ENCODE measurements at regions not wholly inside any gene's neighbourhood (a gene's known extent, or its start where the extent isn't known, plus 50 kb on each side); places are given as distances from the start of the nearest gene placed in this dataset.
A peak's percentile ranks its signal among the peaks of the same experiment; 100 is the strongest.

DNA sequence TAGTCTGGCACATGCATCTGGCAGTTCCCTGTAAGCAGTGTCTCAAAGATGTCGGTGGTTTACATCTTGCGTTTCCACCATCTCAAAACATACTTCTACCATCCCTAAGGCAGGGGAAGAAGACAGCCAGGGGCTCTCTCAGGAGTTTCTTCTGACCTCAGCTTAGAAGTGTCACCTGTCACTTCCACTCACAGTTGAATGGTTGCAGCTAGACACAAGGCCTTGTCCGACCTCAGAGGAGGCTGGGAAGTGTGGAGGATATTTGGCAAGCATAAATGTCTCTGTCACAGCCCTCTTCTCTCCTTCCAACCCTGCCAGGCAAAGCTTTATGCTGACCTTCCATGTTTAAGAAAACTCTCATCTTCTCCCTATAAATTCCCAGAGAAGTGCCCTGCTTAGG is 193.3 kb downstream of the HERPUD2 start:
- DNase-seq (ENCODE audit: low read depth) = no peak

DNA sequence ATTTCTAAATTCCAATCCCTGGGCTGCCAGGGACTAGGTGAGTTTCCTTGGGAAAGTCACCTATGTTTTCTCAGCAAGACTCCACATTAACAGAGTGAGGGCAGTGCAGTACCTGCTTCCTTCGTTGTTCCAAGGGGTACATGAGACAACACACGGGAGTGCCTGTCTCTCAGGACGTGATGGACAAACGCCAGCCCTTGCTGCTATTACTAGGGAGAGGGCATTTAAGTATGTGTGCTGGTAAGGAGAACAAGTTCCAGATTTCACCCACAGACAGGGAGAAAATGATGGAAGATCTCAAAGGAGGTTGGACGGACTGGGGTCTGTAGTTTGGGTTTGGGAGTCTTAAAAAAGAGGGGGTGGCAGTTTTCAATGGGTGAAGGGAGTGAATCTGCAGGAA is 195.7 kb downstream of the HERPUD2 start:
- no peak for DNase-seq (ENCODE audit: low read depth)

DNA sequence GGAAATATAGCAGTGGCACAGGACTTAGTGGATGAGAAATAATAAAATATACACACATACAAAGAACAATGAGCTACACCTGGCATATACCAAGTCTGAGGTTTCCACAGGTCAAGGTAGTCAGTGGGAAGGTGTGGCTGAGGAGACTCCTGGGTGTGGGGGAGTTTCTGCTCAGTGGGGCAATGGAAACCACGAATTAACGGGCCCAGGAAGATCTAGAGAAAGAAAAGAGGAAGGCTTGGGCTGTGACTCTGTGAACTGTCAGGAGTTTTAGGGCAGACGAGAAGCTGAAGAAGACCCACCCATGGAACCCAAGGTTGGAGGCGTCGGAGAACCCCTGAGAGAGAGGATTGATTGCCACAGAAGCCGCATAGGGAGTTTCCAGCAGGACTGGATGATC is 196.5 kb downstream of the HERPUD2 start:
- DNase-seq (ENCODE audit: low read depth) = no peak

DNA sequence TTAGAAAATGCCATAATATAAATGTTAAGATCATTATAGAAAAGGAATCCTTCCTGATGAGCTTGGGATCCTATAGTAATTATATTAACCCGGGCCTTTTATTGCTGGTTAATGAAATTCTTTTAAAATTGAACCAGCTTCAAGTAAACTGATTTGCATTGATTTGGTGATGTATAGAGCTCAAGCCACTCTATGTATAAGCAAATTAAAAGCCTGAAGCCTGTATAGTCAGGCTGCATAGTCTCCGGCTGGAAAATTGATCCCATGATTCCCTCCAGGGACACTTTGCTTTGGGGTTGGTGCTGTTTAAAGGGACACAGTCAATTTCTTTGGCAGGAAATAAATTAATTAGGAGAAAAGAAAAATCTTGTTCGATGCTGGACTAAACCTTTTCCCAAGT is 199.1 kb downstream of the HERPUD2 start:
- DNase-seq (ENCODE audit: low read depth) = no peak

DNA sequence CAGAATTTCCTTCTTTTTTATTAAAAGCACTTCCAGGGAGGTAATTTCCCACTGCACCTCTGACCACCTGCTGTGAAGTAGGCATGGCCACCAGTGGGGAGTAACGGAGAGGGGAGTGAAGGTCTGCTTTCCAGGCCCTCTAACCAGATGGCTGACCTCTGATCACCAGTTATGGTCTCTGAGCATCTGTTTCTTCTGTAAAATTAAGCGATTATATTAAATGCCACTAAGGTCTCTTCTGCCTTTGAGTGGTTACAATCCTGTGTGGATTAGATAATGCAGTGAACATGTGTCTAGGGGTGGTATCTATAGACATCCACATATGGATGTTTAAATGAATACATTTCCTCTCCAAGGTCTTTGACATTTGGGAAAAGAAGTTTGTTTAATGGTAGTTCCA is 199.6 kb downstream of the HERPUD2 start:
- DNase-seq (ENCODE audit: low read depth) = no peak

DNA sequence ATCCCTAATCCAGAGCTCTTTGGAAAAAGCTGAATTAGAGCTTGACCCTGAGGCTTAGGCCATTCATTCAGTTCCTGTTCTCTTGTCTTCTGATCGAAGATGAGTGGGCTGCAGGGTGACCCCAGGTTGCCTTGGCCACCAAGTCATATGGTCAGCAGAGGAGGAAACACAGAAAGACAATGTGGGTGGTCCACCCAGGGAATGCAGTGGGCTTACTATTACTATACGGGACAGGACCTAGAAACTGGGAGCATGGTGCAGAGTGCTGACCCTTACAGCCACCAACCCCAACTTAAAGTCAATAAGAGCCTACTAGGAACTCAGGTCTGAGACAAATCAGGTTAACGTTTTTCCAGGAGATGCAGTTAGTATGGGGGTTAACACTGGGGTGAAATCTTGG is 200.5 kb downstream of the HERPUD2 start:
- no peak for DNase-seq (ENCODE audit: low read depth)

DNA sequence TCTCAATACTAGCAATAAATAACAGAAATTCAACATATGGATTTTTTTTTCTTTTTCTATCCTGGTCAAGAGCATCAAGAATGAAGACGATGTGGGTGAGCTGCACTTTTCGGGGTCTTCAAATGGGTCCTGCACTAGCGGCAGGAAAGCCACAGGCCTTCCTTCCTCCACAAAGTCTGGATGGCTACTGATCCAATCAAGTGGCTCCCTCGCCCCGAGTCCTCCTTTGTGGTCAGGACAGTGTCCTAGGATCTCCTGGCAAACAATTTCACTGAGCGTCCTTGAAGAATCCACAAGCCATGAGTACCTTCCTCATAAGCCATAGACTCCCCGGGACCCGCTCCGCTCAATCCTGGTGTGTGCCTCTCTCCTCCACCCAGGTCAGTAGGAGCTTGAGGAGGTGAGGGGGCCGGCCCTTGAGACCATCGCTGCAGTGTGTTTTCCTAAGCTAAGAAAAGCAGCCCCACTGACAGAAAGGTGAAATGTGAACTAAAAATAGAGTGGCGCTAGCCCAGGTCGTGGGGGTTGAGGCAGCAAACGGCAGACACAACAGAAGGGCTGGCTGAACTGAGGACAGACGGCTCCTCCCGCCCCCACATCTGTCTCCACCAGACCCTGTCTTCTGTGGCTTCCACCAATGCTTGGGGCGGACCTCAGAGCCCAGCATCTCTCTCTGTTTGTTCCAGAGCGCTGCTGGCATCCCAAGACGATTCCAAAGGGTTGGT is 202.3 kb downstream of the HERPUD2 start:
- no peak for DNase-seq (ENCODE audit: low read depth)

DNA sequence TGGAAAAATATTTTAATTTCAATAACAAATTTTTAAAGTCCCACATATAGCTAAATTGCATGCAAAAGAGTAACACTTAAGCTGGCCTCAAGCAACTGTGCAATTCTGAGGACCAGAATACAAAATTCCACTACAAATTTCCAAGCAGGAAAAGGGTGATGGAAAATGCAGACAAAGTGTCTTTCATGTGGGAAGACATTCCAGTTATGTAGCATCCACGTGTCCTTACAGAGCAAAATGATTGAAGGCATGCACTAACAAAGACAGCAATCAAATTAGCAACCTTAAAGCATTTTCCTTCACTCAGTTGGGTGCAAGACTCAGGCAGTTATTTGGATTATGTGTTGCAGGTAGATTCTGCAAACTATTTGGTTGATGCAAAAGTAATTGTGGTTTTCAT is 203.7 kb downstream of the HERPUD2 start:
- DNase-seq (ENCODE audit: low read depth) = no peak

DNA sequence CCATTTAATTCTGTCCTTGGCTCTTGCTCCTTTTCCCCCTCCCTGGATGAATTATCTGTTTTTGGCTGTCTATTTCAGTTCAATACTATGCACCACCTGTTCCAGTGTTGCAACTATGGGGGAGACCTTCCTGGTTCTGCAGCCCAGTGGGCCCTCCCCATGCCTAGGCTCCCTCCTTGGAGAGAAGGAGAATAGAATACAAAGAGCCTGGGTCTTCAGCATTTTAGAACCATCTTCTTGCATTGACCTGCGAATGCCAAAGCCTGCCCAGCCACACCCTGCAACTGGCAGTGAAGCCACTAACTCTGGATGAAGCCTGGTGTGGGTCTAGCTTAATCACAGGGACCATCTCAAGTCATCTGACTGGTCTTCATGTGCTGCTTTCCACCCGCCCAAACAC is 207.1 kb downstream of the HERPUD2 start:
- no peak for DNase-seq (ENCODE audit: low read depth)

DNA sequence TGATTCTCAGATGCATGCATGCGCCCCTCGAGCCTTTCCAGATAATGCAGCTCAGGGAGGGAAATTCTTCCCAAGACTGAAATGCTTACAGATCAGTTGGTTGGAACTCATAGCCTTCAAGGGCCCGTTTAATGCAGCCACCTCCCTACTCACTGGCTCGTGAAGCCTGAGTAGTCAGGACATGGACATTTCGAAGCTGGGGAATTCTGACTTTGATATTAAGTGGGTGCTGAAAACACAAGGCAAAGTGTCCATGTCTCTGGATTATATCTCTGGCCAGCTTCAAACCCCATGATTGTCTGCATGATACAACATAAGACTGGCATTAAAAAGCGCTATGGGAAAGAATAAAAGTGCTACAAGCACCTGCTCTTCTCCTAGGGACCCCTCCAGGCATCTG is 207.5 kb downstream of the HERPUD2 start:
- DNase-seq (ENCODE audit: low read depth) = no peak

DNA sequence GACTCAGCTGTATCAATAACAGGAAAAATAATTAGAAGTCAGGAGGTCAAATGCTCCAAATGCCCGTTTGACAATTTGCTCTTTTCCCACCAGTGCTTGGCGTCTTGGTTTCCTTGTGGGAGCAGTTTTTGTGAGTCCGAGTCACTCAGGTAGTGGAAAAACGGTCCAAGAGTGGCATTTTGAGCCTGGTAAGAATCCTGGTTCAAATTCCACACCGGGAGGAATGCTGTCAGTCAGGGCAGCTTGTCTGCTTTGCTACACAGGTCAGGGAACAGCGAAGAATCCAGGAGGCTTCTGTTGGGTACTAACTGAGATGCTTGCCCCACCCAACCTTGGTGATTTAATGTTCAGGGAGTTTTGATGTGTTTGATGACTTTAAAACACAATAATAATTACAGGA is 209.5 kb downstream of the HERPUD2 start:
- no peak for DNase-seq (ENCODE audit: low read depth)

DNA sequence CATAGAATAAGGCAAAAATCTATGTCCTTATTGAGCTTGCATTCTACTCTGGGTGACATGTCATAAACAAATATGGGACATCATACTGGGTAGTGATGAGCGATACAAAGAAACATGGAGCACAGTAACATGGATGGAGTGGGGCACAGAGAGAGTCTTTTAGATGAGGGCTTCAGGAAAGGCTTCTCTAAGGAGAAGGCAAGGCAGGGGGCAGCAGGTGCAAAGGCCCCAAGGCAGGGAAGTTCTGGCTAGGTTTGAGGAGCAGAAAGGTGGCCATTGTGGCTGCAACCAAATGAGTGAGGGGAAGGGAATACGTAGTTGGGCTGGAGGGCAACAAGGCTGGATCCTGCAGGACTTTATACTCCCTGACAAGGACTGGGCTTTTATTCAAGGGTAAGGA is 211.4 kb downstream of the HERPUD2 start:
- no peak for DNase-seq (ENCODE audit: low read depth)

DNA sequence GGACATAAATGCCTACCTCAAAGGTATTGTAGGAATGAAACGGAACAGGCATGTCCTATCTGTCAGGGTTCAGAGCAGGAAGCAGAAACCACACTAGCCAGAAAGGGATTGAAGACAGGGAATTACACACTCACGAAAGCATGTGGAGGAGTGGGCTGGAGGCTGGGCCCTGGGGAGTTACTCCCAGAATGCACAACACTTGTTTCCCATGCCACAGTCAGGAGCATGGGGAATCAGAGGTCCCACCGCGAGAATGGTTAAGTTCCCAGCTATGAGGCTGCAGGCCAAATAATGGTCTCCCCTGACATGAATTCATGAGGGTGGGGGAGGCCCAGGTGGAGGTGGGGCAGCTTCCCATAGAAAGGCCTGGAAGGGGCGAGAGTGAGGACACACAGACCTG is 212.7 kb downstream of the HERPUD2 start:
- peak; percentile 60 for DNase-seq (ENCODE audit: low read depth)

DNA sequence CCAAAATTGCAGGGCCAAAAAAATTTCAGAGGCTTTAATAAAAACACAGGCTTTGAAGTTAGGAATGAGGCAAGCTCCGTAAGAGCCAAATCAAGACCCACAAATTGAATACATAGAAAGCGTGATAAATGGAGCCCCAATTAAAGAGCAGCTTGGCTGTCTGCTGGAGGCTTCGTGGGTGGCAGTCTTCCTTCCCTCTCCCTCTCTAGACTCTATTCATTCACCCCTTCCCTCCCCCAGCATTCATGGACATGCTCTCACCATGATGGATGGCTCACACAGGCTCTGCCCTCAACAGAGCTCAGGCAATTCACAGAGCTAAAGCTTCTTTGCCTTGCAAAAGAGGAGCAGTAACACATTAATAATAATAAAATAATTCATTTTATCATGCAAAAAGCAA is 214.1 kb downstream of the HERPUD2 start:
- peak; percentile 37 for DNase-seq (ENCODE audit: low read depth)

DNA sequence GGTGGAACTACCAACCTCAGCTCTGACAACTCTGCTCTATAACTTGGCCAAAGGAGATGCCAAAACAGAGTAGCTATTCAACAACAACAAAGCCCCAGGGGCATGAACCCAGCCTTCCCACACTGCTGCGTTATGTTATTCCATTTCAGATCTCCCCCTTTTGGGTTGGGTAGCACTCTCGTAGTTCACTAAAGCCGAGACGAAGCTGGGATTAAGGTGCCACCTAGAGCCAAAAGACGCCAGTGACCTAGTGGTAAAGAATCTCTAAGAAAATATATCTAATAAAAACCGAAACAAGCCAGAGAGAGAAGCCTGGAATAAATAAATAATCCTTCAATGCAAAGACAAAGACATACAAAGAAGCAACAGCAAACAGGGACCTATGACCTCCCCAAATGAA is 217.3 kb downstream of the HERPUD2 start:
- DNase-seq (ENCODE audit: low read depth) = no peak

DNA sequence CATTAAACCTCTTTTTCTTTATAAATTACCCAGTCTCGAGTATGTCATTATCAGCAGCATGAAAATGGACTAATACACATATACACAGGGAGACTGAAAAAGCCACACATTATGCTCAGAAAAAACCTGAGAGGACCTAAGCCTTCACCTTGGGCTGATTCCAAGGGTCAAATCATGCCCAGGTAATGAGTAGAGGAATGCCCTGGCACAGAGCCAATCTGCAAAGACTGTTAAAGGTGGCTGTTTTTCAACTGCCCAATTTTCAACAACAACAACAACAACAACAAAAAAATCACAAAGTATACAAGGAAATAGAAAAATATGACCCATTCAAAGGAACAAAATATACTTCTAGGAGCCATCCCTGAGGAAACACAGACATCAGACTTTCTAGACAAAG is 220.2 kb upstream of the TBX20 start:
- DNase-seq (ENCODE audit: low read depth) = no peak

DNA sequence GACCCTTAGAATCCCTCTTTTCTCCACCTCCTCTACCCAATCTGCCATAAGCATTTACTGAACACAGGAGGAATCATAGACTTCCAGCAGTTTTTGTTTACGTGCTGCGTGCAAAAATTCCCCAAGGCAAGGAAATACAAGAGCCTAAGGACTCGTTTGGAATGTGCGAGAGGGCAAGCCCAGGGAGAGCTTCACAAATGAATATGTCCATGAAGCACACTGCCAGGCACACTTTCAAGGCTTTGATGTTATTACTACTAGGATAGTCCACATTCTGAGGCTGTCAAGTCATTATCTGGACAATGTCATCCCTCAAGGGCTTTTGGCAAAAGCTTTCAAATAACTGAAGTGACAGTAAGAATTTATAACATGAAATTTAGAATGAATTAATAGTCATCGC is 214.7 kb upstream of the TBX20 start:
- no peak for DNase-seq (ENCODE audit: low read depth)

DNA sequence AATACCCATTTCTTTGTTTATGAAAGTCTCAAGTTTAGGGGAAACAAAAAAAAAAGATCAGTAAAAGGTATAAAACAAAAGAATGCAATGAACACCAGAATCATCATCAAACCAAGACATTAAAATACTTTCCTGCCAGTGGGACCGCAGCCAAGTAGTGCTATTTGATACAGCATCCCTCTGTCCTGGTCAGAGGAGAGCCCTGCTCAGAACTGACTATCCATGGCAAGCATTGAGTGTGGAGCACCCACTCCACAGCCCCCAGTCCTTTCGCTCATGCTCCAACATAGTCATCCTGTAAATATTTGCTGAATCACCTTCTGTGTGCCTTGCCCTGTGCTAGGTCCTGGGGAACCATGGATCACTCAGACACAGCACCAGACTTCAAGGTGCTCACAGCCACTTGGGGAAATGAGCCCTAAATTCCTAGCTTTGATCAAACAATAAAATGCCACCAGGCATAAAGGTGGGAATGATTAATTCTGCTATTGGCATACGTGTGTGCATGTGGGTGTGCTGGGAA is 213.6 kb upstream of the TBX20 start:
- DNase-seq (ENCODE audit: low read depth) = peak; percentile 40

DNA sequence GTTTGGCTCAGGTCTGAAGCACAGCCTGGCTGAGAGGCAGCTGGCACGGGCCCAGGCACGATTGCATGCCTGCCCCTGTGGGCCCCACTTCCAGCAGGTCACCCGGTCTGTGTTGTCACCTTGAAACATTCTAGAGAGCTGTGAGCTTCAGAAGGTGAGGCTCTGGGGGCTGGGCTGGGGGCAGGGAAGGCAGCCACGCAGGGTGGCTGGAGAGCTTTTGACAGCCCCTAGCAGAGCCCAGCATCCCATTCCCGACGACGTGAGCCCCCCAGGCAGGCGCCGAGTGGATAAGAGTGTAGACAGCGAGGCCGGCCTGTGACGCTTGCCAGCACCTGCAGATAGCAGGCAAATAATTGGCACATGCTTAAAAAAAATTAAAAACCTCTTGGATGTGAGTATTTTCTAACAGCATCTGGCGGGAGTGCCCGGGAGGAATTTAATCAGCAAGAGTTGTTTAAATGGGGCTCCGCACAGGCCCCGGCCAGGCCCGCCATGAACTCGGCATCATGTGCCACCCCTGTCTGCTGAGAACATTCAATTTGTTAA is 212.0 kb upstream of the TBX20 start:
- DNase-seq (ENCODE audit: low read depth) = no peak

DNA sequence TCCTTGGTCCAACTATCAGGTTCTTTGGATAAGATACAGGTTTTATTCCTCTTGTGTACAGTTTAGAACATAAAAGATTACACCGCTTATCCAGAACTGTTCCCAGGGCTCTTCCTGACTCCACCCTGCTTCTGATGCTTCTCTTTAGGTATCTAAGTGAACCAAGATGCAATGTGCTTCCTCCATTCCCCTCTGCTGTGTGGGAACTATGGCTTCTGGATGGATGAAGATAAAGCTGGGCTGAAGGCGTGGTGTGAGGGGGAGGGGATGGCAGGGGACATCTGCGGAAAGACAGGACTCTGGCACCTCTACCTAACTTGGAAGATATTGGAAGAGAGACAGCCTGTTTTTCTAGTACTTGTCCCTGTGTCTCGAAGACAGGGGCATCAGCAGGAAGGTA is 209.9 kb upstream of the TBX20 start:
- no peak for DNase-seq (ENCODE audit: low read depth)

DNA sequence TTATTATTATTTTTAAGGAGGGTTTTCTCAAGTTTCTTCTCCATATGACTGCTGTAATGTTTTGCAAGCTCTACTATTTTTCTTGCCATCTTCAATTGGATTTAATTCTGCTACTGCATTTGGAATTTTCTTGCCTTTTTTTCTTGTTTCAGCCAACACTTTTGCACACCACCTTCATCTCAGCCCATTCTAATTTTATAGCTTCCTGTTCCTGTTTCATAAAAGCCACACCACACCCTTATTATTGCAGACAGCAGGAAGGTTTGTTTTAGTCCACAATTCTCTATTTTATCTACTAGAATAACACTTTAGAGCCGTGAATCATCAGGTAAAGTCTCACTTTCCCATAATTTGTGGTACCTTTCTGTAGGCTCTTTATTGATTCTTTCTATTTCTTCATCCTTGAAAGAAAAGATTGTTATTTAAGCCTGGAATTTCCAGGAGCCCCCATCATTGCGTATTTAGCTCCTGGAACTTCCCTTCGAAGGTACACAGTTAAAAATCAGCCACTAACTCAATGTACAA is 209.3 kb upstream of the TBX20 start:
- peak; percentile 57 for DNase-seq (ENCODE audit: low read depth)

DNA sequence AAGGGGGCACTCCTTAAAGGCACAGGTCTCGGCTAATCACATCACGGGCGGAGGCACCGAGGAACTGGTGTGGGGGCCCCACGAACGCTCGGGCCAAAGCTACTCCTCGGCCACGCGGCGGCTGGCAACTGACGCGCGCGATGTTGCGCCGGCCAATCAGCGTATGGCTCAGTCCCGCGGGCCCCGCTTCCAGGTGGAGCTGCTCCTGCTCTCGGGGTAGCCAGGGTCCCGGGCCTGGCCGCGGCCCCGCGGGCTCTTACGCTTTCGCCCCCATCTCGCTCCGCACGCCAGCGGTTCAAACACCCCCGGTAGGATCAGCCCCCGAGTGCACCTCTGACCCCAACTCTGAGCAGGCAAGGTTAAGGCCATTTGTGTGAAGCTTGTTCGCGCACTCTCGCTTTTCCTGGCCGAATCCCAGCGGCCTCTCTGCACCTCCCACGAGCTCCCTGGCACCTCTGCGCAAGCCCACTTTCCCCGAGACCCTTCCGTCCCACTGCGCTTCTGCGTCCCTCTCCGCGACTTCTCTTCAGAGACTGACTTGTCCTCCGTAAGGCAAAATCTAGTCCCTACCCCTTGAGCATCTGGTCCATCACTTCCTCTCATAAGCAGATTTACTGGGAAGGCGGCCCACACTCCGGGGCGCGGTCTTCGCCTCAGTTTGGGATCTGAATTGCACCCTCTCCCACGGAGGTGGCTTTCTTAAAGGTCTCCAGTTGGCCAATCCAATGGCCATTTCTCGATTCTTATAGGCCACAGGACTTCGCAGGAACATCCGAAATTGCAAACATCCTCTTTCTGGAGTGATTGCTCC is 200.9 kb upstream of the TBX20 start:
- no peak for DNase-seq (ENCODE audit: low read depth)

Measured in Daoy (cell line).